Cardiac fibroblast (primary cell): ENCODE measurements at regions not wholly inside any gene's neighbourhood (a gene's known extent, or its start where the extent isn't known, plus 50 kb on each side); places are given as distances from the start of the nearest gene placed in this dataset.

Source experiments
- DNase-seq, 2 donors: peaks; one replicate each; pipeline versions ENCODE4 v3.0.0 to v3.0.0-alpha.2; 2010; ENCODE audit warnings: low read depth in 2 of 2
- H3K4me3 ChIP-seq, 2 donors: replicated peaks in 1 of 2; 1 replicate in 1 of 2; 2 replicates in 1 of 2; pipeline ENCODE4 v1.5.1; 2011; ENCODE audit warnings: low read depth in 2 of 2, low read length in 2 of 2, mild to moderate bottlenecking in 2 of 2, moderate library complexity in 1 of 2
- TF ChIP-seq, protein P1 (sequence below): IDR thresholded peaks from one replicate; pipeline ENCODE4 v1.5.1; 2011; ENCODE audit warnings: low read depth, mild to moderate bottlenecking, low read length, inconsistent platforms

DNA sequence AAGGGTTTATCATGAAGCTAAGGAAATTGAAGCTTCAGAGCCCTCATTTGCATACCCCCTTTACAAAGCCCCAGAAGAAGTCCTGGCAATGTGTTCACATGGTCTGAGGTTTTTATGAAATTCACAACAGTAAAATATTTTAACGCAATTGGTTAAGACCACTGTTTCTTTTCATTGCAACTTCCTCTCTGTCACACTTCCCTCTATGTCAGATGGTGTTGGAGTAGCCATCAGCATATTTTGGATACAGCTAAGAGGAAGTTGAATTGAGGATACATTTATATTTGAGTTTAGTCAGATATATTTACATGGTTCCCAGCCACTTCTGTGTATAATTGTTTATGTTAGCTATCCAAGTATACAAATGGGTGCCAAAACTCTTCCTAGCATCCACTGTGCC is 170.0 kb downstream of the TXNL1 start:
- TF ChIP-seq, protein P1, sequence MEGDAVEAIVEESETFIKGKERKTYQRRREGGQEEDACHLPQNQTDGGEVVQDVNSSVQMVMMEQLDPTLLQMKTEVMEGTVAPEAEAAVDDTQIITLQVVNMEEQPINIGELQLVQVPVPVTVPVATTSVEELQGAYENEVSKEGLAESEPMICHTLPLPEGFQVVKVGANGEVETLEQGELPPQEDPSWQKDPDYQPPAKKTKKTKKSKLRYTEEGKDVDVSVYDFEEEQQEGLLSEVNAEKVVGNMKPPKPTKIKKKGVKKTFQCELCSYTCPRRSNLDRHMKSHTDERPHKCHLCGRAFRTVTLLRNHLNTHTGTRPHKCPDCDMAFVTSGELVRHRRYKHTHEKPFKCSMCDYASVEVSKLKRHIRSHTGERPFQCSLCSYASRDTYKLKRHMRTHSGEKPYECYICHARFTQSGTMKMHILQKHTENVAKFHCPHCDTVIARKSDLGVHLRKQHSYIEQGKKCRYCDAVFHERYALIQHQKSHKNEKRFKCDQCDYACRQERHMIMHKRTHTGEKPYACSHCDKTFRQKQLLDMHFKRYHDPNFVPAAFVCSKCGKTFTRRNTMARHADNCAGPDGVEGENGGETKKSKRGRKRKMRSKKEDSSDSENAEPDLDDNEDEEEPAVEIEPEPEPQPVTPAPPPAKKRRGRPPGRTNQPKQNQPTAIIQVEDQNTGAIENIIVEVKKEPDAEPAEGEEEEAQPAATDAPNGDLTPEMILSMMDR, result no peak
- DNase-seq, result no peak

DNA sequence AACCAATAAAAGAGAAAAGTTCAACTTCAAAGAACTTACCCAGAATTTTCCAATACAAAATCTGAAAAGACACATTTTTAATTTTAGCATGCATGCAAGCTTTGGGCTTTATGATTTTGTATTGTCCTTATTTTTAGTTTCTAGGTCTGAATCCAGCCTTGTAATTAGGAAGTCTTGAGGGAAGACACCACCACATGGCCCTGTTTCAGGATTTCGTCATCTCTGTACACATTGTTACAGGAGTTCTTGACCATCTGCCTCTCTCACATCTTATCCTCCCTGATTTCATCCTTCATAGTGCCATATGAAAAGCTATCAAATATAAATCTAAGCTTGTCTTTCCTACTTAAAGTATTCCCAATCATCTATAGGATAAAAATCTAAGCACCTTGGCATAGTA is 176.1 kb downstream of the TXNL1 start:
- no peak for DNase-seq
- no peak overlapping the region for H3K4me3 ChIP-seq
- TF ChIP-seq, protein P1, result no peak

More for the DNA sequence above, 170.0 kb downstream of the TXNL1 start:
- H3K4me3 ChIP-seq, result no peak overlapping the region

DNA sequence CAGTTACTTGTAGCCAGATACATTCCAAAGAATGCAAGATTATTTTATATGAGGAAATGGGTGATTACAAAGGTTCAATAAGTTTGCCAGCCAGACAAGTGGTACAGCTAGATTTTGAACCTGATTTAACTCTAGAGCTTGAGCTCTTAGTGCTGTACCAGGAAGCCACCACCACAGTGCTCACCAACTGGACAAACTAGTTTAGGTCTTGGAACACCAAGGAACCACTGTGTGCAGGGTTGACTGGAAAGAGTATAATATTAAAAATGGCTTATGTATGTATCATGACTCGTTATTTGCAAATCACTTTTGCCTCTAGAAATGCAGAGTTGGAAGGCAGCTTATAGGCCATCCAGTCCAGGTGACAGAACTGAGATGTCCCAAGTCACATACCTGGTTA is 177.2 kb downstream of the TXNL1 start:
- no peak overlapping the region for H3K4me3 ChIP-seq
- TF ChIP-seq, protein P1, result no peak
- DNase-seq, result no peak

DNA sequence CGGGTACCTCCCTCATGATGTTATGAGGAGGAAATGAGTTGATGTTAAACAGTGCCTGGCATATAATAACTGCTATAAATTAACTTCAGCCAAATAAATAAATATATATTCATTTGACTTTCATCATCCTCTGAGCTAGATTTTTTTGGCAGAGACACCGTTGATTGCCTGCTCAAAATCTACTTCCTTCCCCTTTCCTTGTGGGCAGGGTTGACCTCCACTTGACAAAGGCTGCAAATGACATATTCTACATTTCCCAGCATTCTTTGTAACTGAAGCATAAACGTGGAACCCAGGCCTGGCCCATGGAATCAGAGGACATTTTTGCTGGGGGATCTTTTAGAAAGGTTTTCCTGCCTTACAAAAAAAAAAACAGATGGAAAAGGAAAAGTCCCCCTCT is 177.8 kb downstream of the TXNL1 start:
- no peak for DNase-seq
- TF ChIP-seq, protein P1, result no peak
- H3K4me3 ChIP-seq, result no peak overlapping the region

DNA sequence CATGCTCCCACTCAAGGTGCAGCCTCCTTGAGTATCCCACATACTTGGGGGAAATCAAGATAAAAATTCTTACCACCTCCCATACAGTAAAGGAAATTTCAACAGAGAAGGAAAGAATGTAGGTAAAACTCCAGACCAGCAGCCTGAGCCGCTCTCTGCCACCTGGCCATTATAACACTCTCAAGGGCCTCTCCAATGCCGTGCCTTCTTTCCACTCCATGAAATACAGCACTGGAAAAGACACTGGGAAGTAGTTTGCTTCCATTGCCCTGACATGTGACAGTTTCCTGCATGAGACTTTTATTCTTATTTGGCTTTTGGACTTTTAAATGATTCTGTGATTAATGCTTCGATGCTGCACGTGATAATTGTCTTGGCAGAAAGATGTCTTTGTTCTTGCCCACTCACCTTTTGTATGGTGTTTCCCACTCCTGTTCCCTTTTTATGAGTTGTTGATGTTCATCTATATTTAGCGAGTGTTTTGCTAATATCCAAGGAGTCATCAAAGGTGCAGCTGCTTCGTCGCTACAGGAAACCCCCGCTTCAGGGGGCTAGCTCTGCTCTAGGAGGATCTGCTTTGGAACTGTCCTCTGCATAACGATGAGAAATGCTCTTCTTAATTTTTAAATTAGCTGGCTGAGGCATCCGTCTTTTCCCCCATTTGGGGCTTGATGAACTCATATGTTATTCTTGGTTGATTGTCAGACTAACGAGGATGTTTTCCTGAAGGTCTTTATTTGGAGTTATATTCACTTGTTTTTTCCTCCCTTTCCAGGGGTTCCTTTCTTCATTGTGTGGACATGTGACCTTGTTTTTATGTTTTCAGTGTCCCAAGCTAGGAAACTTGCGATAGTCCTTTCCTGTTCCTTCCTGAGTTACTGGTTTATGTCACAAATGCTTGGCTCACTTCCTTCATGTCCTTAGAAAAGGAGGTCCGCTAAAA is 179.4 kb downstream of the TXNL1 start:
- no peak overlapping the region for H3K4me3 ChIP-seq
- TF ChIP-seq, protein P1, result no peak
- peak; percentile 18 to 42 for DNase-seq

DNA sequence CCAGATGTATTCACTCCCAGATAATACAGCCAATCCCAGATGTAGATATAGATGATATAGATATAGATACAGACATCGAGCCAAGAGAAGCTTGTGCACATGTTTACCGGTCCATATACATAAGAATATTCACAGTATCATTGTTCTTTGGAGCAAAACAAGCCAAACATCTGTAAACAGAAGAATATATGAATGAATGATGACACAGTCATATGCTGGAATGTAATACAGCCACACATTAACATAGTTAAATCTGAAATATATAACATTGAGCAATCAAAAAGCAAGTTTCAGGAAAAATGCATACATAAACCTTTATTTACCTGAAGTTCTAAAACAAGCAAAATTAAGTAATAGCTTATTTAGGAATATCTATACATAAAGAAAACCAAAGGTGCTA is 182.5 kb downstream of the TXNL1 start:
- DNase-seq, result no peak
- TF ChIP-seq, protein P1, result no peak
- H3K4me3 ChIP-seq, result no peak overlapping the region
